Kidney epithelial cell (primary cell): ENCODE measurements at regions not wholly inside any gene's neighbourhood (a gene's known extent, or its start where the extent isn't known, plus 50 kb on each side); places are given as distances from the start of the nearest gene placed in this dataset.

ENCODE experiments used
- DNase-seq: peaks from one replicate; pipeline ENCODE4 v3.0.0-alpha.2; 2010; ENCODE audit warnings: low read depth
- H3K27me3 ChIP-seq: 2 replicates; pipeline ENCODE4 v1.6.0; 2011; ENCODE audit warnings: low read length; ENCODE audit not compliant: control insufficient read depth, insufficient read depth
- H3K36me3 ChIP-seq: 2 replicates; pipeline ENCODE4 v1.5.1; 2011; ENCODE audit warnings: low read length; ENCODE audit not compliant: control insufficient read depth, insufficient read depth
- H3K4me3 ChIP-seq: 2 replicates; pipeline ENCODE4 v1.5.1; 2011; ENCODE audit warnings: low read depth, mild to moderate bottlenecking, control low read depth, low read length
- CTCF ChIP-seq: IDR thresholded peaks from 2 replicates; pipeline ENCODE4 v1.5.1; 2011; ENCODE audit warnings: mild to moderate bottlenecking, moderate library complexity, low read length, control low read depth, inconsistent platforms; ENCODE audit not compliant: insufficient read depth, poor library complexity, severe bottlenecking

DNA sequence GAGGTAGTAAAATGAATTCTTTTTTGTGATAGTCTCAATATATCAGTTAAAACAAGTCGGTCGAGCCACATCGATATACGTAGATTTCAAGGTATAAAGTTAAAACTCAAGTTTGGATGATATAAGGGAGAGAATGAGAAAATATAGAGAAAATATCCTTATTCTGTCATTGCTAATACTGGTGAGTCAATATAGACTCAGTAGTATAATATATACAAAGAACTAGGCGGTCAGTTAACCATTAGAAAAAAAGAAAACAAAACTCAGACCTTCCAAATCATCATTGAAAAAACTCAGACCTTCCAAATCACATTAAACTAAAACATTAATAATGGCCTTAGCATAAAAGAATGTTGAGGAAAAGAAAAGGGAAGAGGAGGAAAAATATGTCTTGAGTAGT, 817.1 kb upstream of the IGFBP3 start:
- TF ChIP-seq CTCF, result no peak
- no peak for DNase-seq
- Histone ChIP-seq H3K4me3 (no peak overlapping the region), H3K36me3 (no peaks in the 10 kb centered on the region), H3K27me3 (no peaks in the 10 kb centered on the region)

- TF ChIP-seq CTCF, result no peak
- no peak overlapping the region for H3K4me3 ChIP-seq
- H3K36me3 ChIP-seq, result no peaks in the 10 kb centered on the region
- no peak for DNase-seq
- no peaks in the 10 kb centered on the region for H3K27me3 ChIP-seq
These were observed 804.8 kb upstream of the IGFBP3 start for GRCh38 chr7:46725838-46726237.

DNA sequence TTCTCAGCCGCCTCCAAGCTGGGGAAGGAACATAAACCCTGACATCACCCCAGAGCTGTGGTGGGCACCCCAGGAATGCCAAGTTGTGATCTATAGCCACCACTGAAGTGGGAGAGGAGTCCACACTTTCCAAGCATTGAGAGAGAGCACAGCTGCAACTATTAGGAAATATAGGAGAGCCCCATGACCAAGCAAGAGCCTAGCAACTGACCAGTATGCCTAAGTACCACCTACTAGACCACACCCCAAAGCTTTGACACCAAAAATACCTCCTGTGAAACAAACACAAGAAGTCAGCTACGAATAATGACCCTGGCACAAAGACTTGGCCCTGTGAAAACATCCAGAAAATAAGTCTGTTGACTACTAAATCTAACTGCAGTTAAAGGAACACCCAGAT, 804.1 kb upstream of the IGFBP3 start:
- no peaks in the 10 kb centered on the region for H3K27me3 ChIP-seq
- no peak for DNase-seq
- no peak for TF ChIP-seq CTCF
- no peak overlapping the region for H3K4me3 ChIP-seq
- H3K36me3 ChIP-seq, result no peaks in the 10 kb centered on the region

DNA sequence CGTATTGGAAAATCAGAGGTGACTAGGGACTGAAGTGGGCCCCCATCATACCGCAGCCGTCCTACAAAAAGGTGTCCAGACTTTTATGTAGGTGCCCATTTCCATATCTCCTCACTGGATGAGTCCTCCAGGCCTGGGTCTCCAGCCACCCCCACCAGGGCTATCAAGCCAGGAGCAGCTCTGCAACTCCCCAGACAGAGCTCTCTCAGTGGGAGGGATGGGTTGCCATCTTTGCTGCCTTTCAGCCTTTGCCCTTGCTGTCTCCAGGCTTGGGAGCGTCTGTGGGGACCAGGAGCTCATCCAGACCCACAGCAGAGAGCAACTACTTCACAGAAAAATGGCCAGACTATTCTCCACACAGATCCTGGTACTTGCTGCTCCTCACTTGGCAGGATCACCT, 802.7 kb upstream of the IGFBP3 start:
- no peak overlapping the region for H3K4me3 ChIP-seq
- no peaks in the 10 kb centered on the region for H3K27me3 ChIP-seq
- no peaks in the 10 kb centered on the region for H3K36me3 ChIP-seq
- DNase-seq, result no peak
- no peak for TF ChIP-seq CTCF

DNA sequence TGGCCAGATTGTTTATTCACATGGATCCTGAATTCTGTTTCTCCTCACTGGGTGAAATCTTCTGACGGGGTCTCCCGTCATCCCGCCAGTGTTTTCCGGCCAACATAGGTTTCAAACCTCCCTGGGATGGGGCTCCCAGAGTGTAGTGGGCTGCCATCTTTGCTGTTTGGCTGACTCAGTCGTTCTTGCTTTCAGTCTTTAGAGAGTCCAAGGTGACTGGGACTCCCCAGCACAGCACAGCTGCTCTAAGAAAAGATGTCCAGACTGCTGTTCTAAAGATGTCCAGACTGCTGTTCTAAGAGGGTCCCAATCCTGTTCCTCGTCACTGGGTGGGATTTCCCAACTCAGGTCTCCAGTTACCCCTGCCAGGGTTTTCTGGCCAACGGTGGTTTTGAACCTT, 801.9 kb upstream of the IGFBP3 start:
- Histone ChIP-seq H3K27me3 (no peaks in the 10 kb centered on the region), H3K4me3 (no peak overlapping the region), H3K36me3 (no peaks in the 10 kb centered on the region)
- TF ChIP-seq CTCF, result no peak
- DNase-seq, result no peak

DNA sequence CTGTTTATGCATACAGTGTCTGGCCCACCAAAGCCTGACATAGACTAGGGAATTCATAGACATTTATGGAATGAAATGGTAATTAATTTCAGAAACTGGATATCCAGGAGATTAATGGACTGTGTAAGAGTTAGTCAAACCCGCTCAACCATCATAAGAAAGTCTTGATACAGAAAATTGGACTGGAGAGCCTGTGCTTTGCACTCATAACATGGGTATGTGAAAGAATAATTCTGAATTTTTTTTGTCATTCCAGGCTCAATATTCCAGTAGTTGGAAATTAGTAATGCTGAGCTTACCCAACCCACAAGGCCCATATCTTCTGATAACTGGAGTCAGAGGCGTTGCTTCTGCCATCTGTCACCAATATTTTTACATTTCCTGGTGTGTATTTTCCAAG, 799.7 kb upstream of the IGFBP3 start:
- no peaks in the 10 kb centered on the region for H3K36me3 ChIP-seq
- no peaks in the 10 kb centered on the region for H3K27me3 ChIP-seq
- TF ChIP-seq CTCF, result no peak
- DNase-seq, result no peak
- H3K4me3 ChIP-seq, result no peak overlapping the region
